ENCODE measurements at regions not wholly inside any gene's neighbourhood (a gene's known extent, or its start where the extent isn't known, plus 50 kb on each side); places are given as distances from the start of the nearest gene placed in this dataset.
"Not testable (repeated sequence)": the region's sequence is repeated elsewhere in the genome, so short reads cannot be mapped to it uniquely, and the experiment has no call there.

- ATAC-seq (ENCODE audit: low FRiP score): peak; percentile 55
- no peak for TF ChIP-seq CTCF (IDR thresholded peaks at IDR 0.05)
- no peak for DNase-seq (ENCODE audit: low spot score)
Observed at GRCh38 chr2:12923907-12924610, 207.3 kb downstream of the TRIB2 start.

DNA sequence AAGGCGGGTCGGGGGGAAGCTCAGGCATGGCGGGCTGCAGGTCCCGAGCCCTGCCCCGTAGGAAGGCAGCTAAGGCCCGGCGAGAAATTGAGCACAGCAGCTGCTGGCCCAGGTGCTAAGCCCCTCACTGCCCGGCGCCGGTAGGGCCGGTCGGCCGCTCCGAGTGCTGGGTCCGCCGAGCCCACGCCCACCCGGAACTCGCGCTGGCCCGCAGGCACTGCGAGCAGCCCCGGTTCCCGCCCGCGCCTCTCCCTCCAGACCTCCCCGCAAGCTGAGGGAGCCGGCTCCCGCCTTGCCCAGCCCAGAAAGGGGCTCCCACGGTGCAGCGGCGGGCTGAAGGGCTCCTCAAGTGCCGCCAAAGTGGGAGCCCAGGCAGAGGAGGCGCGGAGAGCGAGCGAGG lies 209.9 kb downstream of the TRIB2 start:
- ATAC-seq (ENCODE audit: low FRiP score); DNase-seq (ENCODE audit: low spot score): not testable (repeated sequence)

DNA sequence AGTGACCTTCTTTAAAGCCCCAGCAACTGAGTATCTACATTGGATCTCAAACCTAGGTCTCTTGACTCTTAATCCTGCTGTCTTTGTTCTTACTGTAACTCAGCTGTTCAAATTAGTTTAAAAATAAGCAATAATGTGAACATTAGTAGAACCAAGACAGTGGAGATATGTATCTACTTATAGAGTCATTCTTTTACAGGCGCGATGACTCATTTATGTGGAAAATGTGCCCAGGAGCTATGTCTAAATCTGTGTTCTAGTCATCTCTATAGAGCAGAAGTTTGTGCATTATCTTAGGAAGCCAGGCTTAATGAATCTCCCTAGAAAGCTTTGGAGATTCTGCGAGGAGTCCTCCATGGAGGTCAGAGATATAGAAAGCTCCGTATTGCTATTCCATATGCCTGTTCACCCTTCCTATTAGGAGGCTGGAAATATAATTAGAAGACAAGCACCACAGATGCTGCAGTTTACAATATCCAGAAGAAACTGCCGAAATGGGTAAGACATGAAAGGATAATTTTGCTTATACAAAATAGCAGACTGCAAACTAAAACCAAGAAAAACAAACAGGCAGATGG lies 211.6 kb downstream of the TRIB2 start:
- TF ChIP-seq CTCF (IDR thresholded peaks at IDR 0.05): no peak
- DNase-seq (ENCODE audit: low spot score) (no peak), ATAC-seq (ENCODE audit: low FRiP score) (no peak)

DNA sequence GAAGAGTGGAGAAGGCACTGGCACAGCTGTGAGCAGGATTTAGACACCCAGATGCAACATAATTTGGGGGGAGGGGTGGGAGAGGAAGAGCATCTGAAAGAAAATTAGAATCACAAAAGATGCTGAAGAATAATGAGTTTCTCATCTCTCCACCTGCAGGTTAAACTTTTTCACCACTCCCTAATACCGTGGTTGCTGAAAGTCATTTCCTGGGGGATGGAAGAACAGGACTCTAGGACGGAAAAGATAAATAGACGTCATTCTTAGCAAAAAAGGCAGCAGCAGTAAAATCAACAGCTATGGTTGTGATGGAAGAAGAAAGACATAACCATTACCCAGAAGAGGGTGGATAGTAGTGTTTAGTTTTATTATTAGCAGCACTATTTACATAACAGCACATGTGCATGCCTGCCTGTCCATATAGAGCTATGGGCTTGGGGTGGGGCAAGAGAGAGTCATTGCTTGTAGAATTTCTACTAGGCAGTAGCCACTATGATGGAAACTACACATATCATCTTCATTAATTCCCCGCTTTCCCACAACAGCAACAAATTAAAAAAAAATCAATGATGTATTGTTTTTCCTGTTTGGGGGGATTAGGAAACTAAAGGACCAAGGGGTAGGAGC lies 212.2 kb downstream of the TRIB2 start:
- DNase-seq (ENCODE audit: low spot score): no peak
- TF ChIP-seq CTCF (IDR thresholded peaks at IDR 0.05): no peak
- ATAC-seq (ENCODE audit: low FRiP score): no peak

- DNase-seq (ENCODE audit: low spot score) (no peak), ATAC-seq (ENCODE audit: low FRiP score) (no peak)
- no peak for TF ChIP-seq CTCF (IDR thresholded peaks at IDR 0.05)
Observed at GRCh38 chr2:12929758-12930157, 213.0 kb downstream of the TRIB2 start.

DNA sequence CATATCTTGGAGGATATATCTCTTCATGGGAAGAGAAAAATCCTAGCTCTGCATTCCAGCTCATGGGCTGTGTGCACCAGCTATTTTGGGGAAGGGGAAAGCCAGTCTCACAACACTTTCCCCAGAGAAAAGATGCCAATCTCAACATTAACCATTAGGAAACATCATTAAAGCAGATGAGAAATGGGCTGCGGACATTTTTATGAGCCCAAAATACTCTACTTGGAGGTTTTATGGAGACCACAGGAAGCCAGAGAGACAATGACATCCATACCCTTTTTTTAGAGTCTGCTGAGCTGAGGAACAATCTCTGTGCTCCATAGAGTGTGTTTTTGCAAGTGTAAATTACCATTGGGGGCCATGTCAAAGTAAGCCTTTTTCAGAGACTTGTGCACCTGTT lies 213.7 kb downstream of the TRIB2 start:
- no peak for DNase-seq (ENCODE audit: low spot score)
- no peak for ATAC-seq (ENCODE audit: low FRiP score)
- TF ChIP-seq CTCF (IDR thresholded peaks at IDR 0.05): no peak

GRCh38 chr2:12931186-12931844 lies 214.6 kb downstream of the TRIB2 start:
- peak; percentile 80 for ATAC-seq (ENCODE audit: low FRiP score)
- DNase-seq (ENCODE audit: low spot score): no peak
- peak in 1 of 3 donors; percentile 21 for TF ChIP-seq CTCF (IDR thresholded peaks at IDR 0.05)

Measured in omental fat pad (tissue), 3 donors.